Right lobe of liver (tissue), 6 donors: ENCODE measurements at regions not wholly inside any gene's neighbourhood (a gene's known extent, or its start where the extent isn't known, plus 50 kb on each side); places are given as distances from the start of the nearest gene placed in this dataset.

Experiments
- ATAC-seq, 4 donors: fragments of 200-7000 bp; cut with Tn5 transposase; one replicate each; pipeline ENCODE4 v1.9.1; 2020; ENCODE audit warnings: mild to moderate bottlenecking in 4 of 4, moderate library complexity in 4 of 4
- DNase-seq, 3 donors: peaks; one replicate each; pipeline ENCODE4 v3.0.0-alpha.2; 2020
- H3K27ac ChIP-seq, 3 donors: fragments of 200-600 bp; one replicate each; pipeline ENCODE4 v1.8.0; 2022
- H3K27me3 ChIP-seq, 2 donors: fragments of 200-600 bp; one replicate each; pipeline ENCODE4 v1.8.0; 2022
- H3K36me3 ChIP-seq, 4 donors: fragments of 200-600 bp; sonication (generic) in 1 of 4; one replicate each; pipeline versions ENCODE4 v1.5.1 to v1.8.0; 2017 to 2022; ENCODE audit warnings: control low read depth in 1 of 4
- H3K4me1 ChIP-seq, 4 donors: fragments of 200-600 bp; sonication (generic) in 1 of 4; one replicate each; pipeline versions ENCODE4 v1.5.1 to v1.8.0; 2017 to 2022; ENCODE audit warnings: control low read depth in 1 of 4
- H3K4me3 ChIP-seq, 3 donors: fragments of 200-600 bp; one replicate each; pipeline ENCODE4 v1.8.0; 2022
- H3K9me3 ChIP-seq, 4 donors: fragments of 200-600 bp; sonication (generic) in 1 of 4; one replicate each; pipeline versions ENCODE4 v1.5.1 to v1.8.0; 2017 to 2022; ENCODE audit warnings: control low read depth in 1 of 4
- CTCF ChIP-seq, 4 donors: fragments of 200-600 bp in 3 of 4; fragments of 450-650 bp in 1 of 4; IDR thresholded peaks; one replicate each; pipeline versions ENCODE4 v1.5.1 to v1.8.0; 2016 to 2022; ENCODE audit warnings: antibody characterized with exemption in 4 of 4, mild to moderate bottlenecking in 2 of 4
- POLR2A ChIP-seq: fragments of 450-650 bp; IDR thresholded peaks from one replicate; pipeline ENCODE4 v1.6.1; 2017; ENCODE audit warnings: antibody characterized with exemption, mild to moderate bottlenecking
- WGBS: methylation state at CpG from one replicate; pipeline ENCODE4 v1.1.6; 2018; ENCODE audit warnings: low coverage, low lambda C conversion rate; ENCODE audit not compliant: insufficient coverage; ENCODE audit errors: missing lambda C conversion rate; 5-methylcytosine and 5-hydroxymethylcytosine counted together
- intact Hi-C, 2 donors: fragments of 100-400 bp; cut with DNase I; formaldehyde crosslinking; loops; one replicate each; pipeline versions ENCODE4 v1.11.2 to v1.14.1; 2022
- donor health status: DM: no; HTN: yes; CAD: no.
- donor health status: DM: no; HTN: no; CAD: no.
- donor health status: DM: no; HTN: no; CAD: no.
- donor health status: DM: no; HTN: yes; CAD: no.
- donor health status: DM: no; HTN: yes; CAD: no.

- DNase-seq (no peak), ATAC-seq (no peak)
- no CpG with 5 or more reads among the region's 2 CpGs for WGBS
- Histone ChIP-seq H3K27ac (no peak overlapping the region), H3K27me3 (no peaks in the 10 kb centered on the region), H3K9me3 (no peaks in the 10 kb centered on the region), H3K36me3 (no peaks in the 10 kb centered on the region), H3K4me1 (no peaks in the 10 kb centered on the region), H3K4me3 (no peak overlapping the region)
- TF ChIP-seq POLR2A: no peak
- TF ChIP-seq CTCF (IDR thresholded peaks at IDR 0.05): no peak
- intact Hi-C loops: no loop called here
Observed at GRCh38 chr10:117476281-117476680, 66.3 kb upstream of the EMX2 start.

DNA sequence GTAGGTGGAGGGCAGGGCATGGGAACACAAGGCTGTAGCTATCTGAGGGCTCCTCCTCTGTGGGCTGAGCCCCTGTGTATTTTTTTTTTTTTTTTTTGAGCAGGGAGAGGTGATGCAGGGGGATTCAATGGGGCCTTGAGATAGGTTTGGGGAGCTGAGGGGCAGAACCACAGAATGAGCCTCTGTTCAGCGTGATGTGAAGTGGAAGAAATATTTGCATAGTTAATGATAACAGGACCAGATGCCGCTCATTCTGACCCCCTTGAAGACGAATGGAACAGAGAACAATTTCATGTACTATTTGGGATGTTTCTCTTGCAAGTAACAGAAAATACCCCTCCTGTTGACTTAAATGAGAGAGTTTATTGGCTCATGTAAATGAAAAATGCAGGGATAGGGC is 69.7 kb upstream of the EMX2 start:
- ATAC-seq (no peak), DNase-seq (no peak)
- intact Hi-C loops: no loop called here
- H3K27ac ChIP-seq: no peak overlapping the region
- 60% methylated on average over 3 of the region's 3 CpGs for WGBS
- no peaks in the 10 kb centered on the region for H3K36me3 ChIP-seq
- TF ChIP-seq POLR2A: no peak
- TF ChIP-seq CTCF (IDR thresholded peaks at IDR 0.05): no peak
- no peaks in the 10 kb centered on the region for H3K9me3 ChIP-seq
- H3K4me3 ChIP-seq: no peak overlapping the region
- H3K4me1 ChIP-seq: no peaks in the 10 kb centered on the region
- no peaks in the 10 kb centered on the region for H3K27me3 ChIP-seq

- DNase-seq (no peak), ATAC-seq (no peak)
- H3K36me3 ChIP-seq: no peaks in the 10 kb centered on the region
- H3K9me3 ChIP-seq: no peaks in the 10 kb centered on the region
- no peak overlapping the region for H3K4me3 ChIP-seq
- 82% methylated on average over 3 of the region's 3 CpGs for WGBS
- H3K27me3 ChIP-seq: no peaks in the 10 kb centered on the region
- H3K4me1 ChIP-seq: no peaks in the 10 kb centered on the region
- no peak for TF ChIP-seq POLR2A
- no peak for TF ChIP-seq CTCF (IDR thresholded peaks at IDR 0.05)
- no peak overlapping the region for H3K27ac ChIP-seq
- intact Hi-C loops: no loop called here
Observed at GRCh38 chr10:117471344-117471874, 71.1 kb upstream of the EMX2 start.

- Histone ChIP-seq H3K4me3 (no peak overlapping the region), H3K4me1 (no peaks in the 10 kb centered on the region), H3K36me3 (no peaks in the 10 kb centered on the region), H3K9me3 (no peaks in the 10 kb centered on the region), H3K27me3 (no peaks in the 10 kb centered on the region), H3K27ac (no peak overlapping the region)
- intact Hi-C loops: no loop called here
- no peak for DNase-seq
- WGBS: 64% methylated on average over 5 of the region's 5 CpGs
- TF ChIP-seq POLR2A: no peak
- no peak for TF ChIP-seq CTCF (IDR thresholded peaks at IDR 0.05)
- ATAC-seq: no peak
Observed at GRCh38 chr10:117470733-117471132, 71.8 kb upstream of the EMX2 start.

- Histone ChIP-seq H3K4me1 (no peaks in the 10 kb centered on the region), H3K9me3 (no peaks in the 10 kb centered on the region), H3K4me3 (no peak overlapping the region), H3K27me3 (no peaks in the 10 kb centered on the region), H3K36me3 (no peaks in the 10 kb centered on the region), H3K27ac (no peak overlapping the region)
- DNase-seq: no peak
- intact Hi-C loops: no loop called here
- no peak for ATAC-seq
- no CpG with 5 or more reads among the region's 3 CpGs for WGBS
- TF ChIP-seq POLR2A: no peak
- no peak for TF ChIP-seq CTCF (IDR thresholded peaks at IDR 0.05)
Observed at GRCh38 chr10:117468665-117469064, 73.9 kb upstream of the EMX2 start.
